Mesendoderm (in vitro differentiated cells): ENCODE measurements at regions not wholly inside any gene's neighbourhood (a gene's known extent, or its start where the extent isn't known, plus 50 kb on each side); places are given as distances from the start of the nearest gene placed in this dataset.

Experiments used
- DNase-seq: peaks from one replicate; pipeline ENCODE4 v3.0.0; 2013
- H2AK5ac ChIP-seq: 2 replicates; pipeline ENCODE4 v1.6.1; 2013; ENCODE audit warnings: low read length, inconsistent platforms
- H2BK120ac ChIP-seq: 2 replicates; pipeline ENCODE4 v1.6.1; 2013; ENCODE audit warnings: low read depth, mild to moderate bottlenecking, low read length, moderate library complexity, mixed read lengths
- H2BK15ac ChIP-seq: replicated peaks from 2 replicates; pipeline ENCODE4 v1.6.1; 2013; ENCODE audit warnings: low read depth, mild to moderate bottlenecking, moderate library complexity
- H2BK5ac ChIP-seq: 2 replicates; pipeline ENCODE4 v1.6.1; 2013; ENCODE audit warnings: low read length, inconsistent platforms
- H3K18ac ChIP-seq: 2 replicates; pipeline ENCODE4 v1.6.1; 2013; ENCODE audit warnings: mild to moderate bottlenecking, low read length, mixed read lengths
- H3K23ac ChIP-seq: one replicate; pipeline ENCODE4 v1.6.1; 2013; ENCODE audit warnings: low read length
- H3K27ac ChIP-seq: 2 replicates; pipeline ENCODE4 v1.5.1; 2013; ENCODE audit warnings: low read depth, mild to moderate bottlenecking, inconsistent platforms, low read length, moderate library complexity
- H3K27me3 ChIP-seq: 2 replicates; pipeline ENCODE4 v1.6.1; 2013; ENCODE audit warnings: low read length, control low read depth, mild to moderate bottlenecking, inconsistent platforms; ENCODE audit not compliant: insufficient read depth, poor library complexity
- H3K36me3 ChIP-seq: 2 replicates; pipeline ENCODE4 v1.6.1; 2013; ENCODE audit warnings: low read length, inconsistent platforms; ENCODE audit not compliant: control insufficient read depth, insufficient read depth
- H3K4ac ChIP-seq: one replicate; pipeline ENCODE4 v1.6.1; 2013; ENCODE audit warnings: low read depth, mild to moderate bottlenecking, low read length, moderate library complexity
- H3K4me1 ChIP-seq: 2 replicates; pipeline ENCODE4 v1.6.1; 2013; ENCODE audit warnings: low read depth, low read length, inconsistent platforms; ENCODE audit not compliant: control insufficient read depth
- H3K4me2 ChIP-seq: 2 replicates; pipeline ENCODE4 v1.6.1; 2013; ENCODE audit warnings: low read length
- H3K4me3 ChIP-seq: 2 replicates; pipeline ENCODE4 v1.5.1; 2013; ENCODE audit warnings: mild to moderate bottlenecking, low read length
- H3K56ac ChIP-seq: one replicate; pipeline ENCODE4 v1.6.1; 2013; ENCODE audit warnings: low read length
- H3K79me1 ChIP-seq: 2 replicates; pipeline ENCODE4 v1.6.1; 2013; ENCODE audit warnings: low read length, inconsistent platforms
- H3K79me2 ChIP-seq: 2 replicates; pipeline ENCODE4 v1.6.1; 2013; ENCODE audit warnings: mild to moderate bottlenecking, low read length; ENCODE audit not compliant: control insufficient read depth, insufficient read depth
- H3K9ac ChIP-seq: 2 replicates; pipeline ENCODE4 v1.6.1; 2013; ENCODE audit warnings: low read length, inconsistent platforms
- H4K5ac ChIP-seq: one replicate; pipeline ENCODE4 v1.6.1; 2013; ENCODE audit warnings: low read length
- H4K8ac ChIP-seq: one replicate; pipeline ENCODE4 v1.6.1; 2013; ENCODE audit warnings: low read depth, mild to moderate bottlenecking, control low read depth, low read length, moderate library complexity
- WGBS: extraction: QIAGEN DNeasy Blood & Tissue Kit; methylation state at CpG from one replicate; pipeline ENCODE4 v1.1.7; 2013; ENCODE audit warnings: low lambda C conversion rate, missing lambda C conversion rate; ENCODE audit not compliant: insufficient coverage; ENCODE audit errors: extremely low coverage; 5-methylcytosine and 5-hydroxymethylcytosine counted together

DNA sequence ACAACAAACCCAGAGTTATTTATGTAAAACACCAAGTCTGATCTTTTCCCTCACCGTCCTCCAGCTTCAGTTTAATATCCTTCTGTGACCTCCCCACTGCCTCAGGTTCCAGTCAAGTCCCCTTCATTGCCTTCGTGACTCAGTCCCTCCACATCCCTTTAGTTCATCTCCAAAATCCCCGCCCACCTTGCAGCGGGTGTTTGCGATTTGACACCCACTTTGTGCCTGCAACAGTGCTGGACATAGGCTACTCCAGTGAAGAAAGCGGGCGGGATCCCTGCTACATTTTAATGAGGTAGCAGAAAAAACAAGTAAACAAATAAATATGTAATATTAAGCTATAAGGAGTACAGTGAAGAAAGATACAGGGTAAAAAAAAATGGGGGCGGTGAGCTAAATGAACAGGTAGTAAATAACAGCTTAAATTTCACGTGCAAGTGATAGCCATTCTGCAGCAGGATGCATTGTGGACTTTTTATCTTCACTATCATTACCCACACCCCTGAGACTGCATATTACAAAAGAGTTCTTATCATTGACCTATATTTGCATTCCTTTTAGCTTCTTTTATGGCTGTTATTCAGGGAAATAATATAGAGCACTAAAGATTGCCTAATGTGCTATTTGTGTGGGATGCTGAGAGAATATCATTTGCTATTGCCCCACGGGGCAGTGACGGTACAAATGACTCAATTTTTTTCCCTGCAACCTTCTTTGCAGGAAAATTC lies 222.8 kb upstream of the NUDT4 start:
- Histone ChIP-seq H3K36me3 (no peaks in the 10 kb centered on the region), H3K4me3 (no peak overlapping the region), H3K4me1 (no peaks in the 10 kb centered on the region), H3K23ac (no peak overlapping the region), H2BK15ac (no peak overlapping the region), H3K4me2 (no peak overlapping the region), H3K79me1 (no peaks in the 10 kb centered on the region), H3K18ac (no peak overlapping the region), H2BK5ac (no peak overlapping the region), H2BK120ac (no peak overlapping the region), H3K27ac (no peak overlapping the region), H3K9ac (no peak overlapping the region), H3K56ac (no peak overlapping the region), H3K79me2 (no peaks in the 10 kb centered on the region), H3K27me3 (no peaks in the 10 kb centered on the region), H3K4ac (no peak overlapping the region), H4K5ac (no peak overlapping the region), H4K8ac (no peak overlapping the region), H2AK5ac (no peak overlapping the region)
- DNase-seq = no peak
- no CpG with 5 or more reads among the region's 11 CpGs for WGBS

DNA sequence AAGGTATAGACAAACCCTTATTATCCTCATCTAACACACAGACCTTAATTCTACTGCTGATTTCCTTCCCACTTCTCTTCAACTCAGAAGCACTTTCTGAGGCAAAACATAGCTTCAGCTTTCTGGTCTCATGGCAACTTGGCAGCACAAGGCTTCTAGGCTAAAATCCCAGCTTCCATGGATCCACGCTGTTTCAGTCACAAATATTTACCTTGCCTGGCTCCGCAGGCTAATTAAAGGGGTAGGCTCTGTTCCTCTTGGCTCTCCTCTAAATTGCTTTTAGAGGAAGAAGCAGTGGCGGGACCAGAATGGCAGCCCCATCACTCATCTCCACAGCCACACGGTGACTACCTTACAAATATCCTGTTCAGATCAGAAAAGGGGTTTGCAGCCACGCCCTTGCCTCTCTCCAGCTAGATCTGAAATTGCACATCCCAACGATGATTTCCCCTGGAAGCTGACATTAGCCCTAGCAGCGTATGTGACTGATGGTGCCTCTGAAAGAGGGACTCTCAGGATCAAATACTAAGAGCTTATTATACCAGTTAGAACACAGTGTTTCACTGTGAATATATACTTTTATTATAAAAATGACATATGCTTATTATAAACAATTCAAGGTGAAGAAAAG lies 221.5 kb upstream of the NUDT4 start:
- Histone ChIP-seq H3K79me2 (no peaks in the 10 kb centered on the region), H3K4ac (no peak overlapping the region), H3K4me1 (no peaks in the 10 kb centered on the region), H3K9ac (no peak overlapping the region), H4K5ac (no peak overlapping the region), H2AK5ac (no peak overlapping the region), H3K4me3 (no peak overlapping the region), H2BK120ac (no peak overlapping the region), H3K27ac (no peak overlapping the region), H3K18ac (no peak overlapping the region), H3K79me1 (no peaks in the 10 kb centered on the region), H3K27me3 (no peaks in the 10 kb centered on the region), H2BK5ac (no peak overlapping the region), H2BK15ac (no peak overlapping the region), H3K4me2 (no peak overlapping the region), H3K56ac (no peak overlapping the region), H3K23ac (no peak overlapping the region), H4K8ac (no peak overlapping the region), H3K36me3 (no peaks in the 10 kb centered on the region)
- WGBS = no CpG with 5 or more reads among the region's 7 CpGs
- no peak for DNase-seq

DNA sequence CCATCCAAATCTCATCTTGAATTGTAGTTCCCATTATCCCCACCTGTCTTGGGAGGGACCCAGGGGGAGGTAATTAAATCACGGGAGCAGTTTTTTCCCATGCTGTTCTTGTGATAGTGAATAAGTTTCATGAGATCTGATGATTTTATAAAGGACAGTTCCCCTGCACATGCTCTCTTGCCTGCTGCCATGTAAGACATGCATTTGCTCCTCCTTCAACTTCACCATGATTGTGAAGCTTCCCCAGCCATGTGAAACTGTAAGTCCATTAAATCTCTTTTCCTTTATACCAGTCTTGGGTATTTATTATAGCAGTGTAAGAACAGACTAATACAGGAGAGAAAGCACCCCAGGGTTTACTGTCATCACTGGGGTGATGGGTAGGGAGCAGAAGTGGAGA lies 220.4 kb upstream of the NUDT4 start:
- WGBS = no CpG with 5 or more reads among the region's 1 CpG
- Histone ChIP-seq H3K79me2 (no peaks in the 10 kb centered on the region), H2BK120ac (no peak overlapping the region), H4K5ac (no peak overlapping the region), H3K79me1 (no peaks in the 10 kb centered on the region), H3K56ac (no peak overlapping the region), H3K23ac (no peak overlapping the region), H3K27me3 (no peaks in the 10 kb centered on the region), H3K4me2 (no peak overlapping the region), H2BK5ac (no peak overlapping the region), H3K4me1 (no peaks in the 10 kb centered on the region), H3K9ac (no peak overlapping the region), H2BK15ac (no peak overlapping the region), H3K36me3 (no peaks in the 10 kb centered on the region), H3K27ac (no peak overlapping the region), H4K8ac (no peak overlapping the region), H3K18ac (no peak overlapping the region), H3K4ac (no peak overlapping the region), H2AK5ac (no peak overlapping the region), H3K4me3 (no peak overlapping the region)
- DNase-seq = no peak

DNA sequence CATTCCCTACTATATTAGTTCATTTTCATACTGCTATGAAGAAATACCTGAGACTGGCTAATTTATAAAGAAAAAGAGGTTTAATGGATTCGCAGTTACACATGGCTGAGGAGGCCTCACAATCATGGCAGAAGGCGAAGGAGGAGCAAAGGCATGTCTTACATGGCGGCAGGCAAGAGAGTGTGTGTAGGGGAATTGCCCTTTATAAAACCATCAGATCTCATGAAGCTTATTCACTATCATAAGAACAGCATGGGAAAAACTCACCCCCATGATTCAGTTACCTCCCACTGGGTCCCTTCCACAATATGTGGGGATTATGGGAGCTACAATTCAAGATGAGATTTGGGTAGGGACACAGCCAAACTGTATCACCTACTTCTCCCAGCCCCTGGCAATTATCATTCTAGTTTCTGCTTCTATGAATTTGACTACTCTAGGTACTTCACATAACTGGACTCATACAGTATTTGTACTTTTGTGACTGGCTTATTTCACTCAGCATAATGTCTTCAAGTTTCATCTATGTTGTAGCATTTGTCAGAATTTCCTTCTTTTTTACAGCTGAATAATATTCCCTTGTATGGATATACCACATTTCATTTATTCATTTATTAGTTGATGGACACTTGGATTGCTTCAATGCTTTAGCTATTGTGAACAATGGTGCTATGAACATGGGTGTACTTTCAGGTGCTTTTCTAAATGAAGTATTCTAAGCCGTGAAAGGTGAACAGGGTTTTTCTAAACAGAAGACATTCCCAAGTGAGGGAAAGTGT lies 219.5 kb upstream of the NUDT4 start:
- H3K4me2 ChIP-seq = no peak overlapping the region
- H2AK5ac ChIP-seq = no peak overlapping the region
- no peaks in the 10 kb centered on the region for H3K79me2 ChIP-seq
- H2BK15ac ChIP-seq = no peak overlapping the region
- H2BK120ac ChIP-seq = no peak overlapping the region
- WGBS = no CpG with 5 or more reads among the region's 4 CpGs
- H3K27ac ChIP-seq = no peak overlapping the region
- H3K27me3 ChIP-seq = no peaks in the 10 kb centered on the region
- H3K36me3 ChIP-seq = no peaks in the 10 kb centered on the region
- H2BK5ac ChIP-seq = no peak overlapping the region
- no peak overlapping the region for H4K5ac ChIP-seq
- no peak for DNase-seq
- no peak overlapping the region for H4K8ac ChIP-seq
- no peaks in the 10 kb centered on the region for H3K4me1 ChIP-seq
- no peaks in the 10 kb centered on the region for H3K79me1 ChIP-seq
- H3K56ac ChIP-seq = no peak overlapping the region
- no peak overlapping the region for H3K4me3 ChIP-seq
- H3K9ac ChIP-seq = no peak overlapping the region
- H3K18ac ChIP-seq = no peak overlapping the region
- no peak overlapping the region for H3K23ac ChIP-seq
- no peak overlapping the region for H3K4ac ChIP-seq

DNA sequence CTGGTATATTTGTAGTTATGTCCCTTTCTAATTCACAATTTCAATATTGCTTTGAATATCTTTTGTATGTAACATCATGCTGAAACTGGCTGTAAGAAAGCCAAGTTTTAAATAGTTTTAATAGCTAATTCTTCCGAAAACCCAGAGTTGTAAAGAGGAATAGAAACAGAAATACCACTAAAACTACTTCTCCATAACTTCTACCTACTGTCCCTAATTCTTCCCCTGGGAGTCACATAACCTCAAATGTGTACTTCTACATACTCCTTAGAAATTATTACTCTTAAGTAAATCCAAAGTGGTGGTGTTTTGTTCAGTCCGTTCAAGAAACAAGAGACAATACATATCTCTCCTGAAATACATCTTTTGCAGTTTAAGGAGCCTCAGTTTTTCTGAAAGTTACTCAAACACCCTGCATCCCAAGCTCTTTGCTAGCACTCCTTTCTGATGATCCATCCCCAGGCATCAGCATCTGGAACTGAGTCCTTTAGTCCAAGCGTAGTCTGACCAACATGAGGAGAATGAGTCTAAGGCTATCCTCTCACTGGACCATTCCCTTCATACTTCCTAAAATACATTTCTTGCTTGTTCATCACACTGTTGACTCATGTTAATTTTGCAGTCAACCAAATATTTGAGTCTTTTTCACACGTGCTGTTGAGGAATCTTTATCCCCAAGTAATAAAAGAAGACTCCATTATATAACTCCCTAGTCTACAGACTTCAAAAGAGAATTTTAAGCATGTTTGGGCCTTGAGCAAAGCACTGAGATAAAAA lies 214.3 kb upstream of the NUDT4 start:
- H3K27me3 ChIP-seq = no peaks in the 10 kb centered on the region
- H3K79me2 ChIP-seq = no peaks in the 10 kb centered on the region
- H3K9ac ChIP-seq = no peak overlapping the region
- no peak overlapping the region for H2BK120ac ChIP-seq
- no peak overlapping the region for H3K56ac ChIP-seq
- no peak overlapping the region for H3K18ac ChIP-seq
- no peak overlapping the region for H4K8ac ChIP-seq
- no CpG with 5 or more reads among the region's 4 CpGs for WGBS
- H3K23ac ChIP-seq = no peak overlapping the region
- no peaks in the 10 kb centered on the region for H3K36me3 ChIP-seq
- H4K5ac ChIP-seq = no peak overlapping the region
- H2AK5ac ChIP-seq = no peak overlapping the region
- no peaks in the 10 kb centered on the region for H3K4me1 ChIP-seq
- no peak for DNase-seq
- H3K4ac ChIP-seq = no peak overlapping the region
- H3K27ac ChIP-seq = no peak overlapping the region
- H3K4me2 ChIP-seq = no peak overlapping the region
- no peak overlapping the region for H2BK15ac ChIP-seq
- no peak overlapping the region for H3K4me3 ChIP-seq
- no peak overlapping the region for H2BK5ac ChIP-seq
- no peaks in the 10 kb centered on the region for H3K79me1 ChIP-seq
